ENCODE measurements at regions not wholly inside any gene's neighbourhood (a gene's known extent, or its start where the extent isn't known, plus 50 kb on each side); places are given as distances from the start of the nearest gene placed in this dataset.

DNA sequence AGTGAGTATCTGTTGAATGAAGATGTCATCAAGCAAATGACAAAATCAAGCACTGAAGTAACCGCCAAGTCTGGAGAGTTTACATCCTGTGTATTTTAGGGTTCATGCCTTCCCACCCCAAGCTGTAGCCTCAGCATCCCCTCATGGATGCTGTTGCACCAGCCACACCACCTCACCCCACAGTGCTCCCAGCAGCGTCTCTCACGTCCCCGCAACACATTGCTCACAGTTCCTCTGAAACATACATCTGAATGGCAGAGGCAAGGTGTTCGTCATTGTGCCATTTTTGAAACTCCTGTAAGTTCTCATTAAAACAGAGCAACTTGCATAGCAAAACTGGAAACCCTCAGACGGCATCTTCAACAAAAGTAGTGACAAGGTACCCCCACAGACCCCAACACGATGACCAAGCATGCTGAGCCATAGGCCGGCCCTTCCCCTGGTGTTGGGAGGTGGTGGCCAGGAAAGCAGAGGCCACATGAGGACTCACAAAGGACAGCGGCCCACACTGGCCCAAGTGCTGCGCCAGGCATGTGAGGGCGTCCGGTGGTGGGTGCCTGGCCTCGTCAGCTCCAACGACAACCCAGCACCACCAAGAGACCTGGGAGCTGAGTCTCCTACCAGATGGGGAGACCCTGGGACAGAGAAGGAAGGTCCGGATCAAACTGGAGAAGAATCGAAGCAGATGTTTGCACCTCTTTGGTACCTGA lies 456.5 kb downstream of the EIPR1 start:
- no peak for DNase-seq (ENCODE audit: low spot score)
- Histone ChIP-seq H3F3A (ENCODE audit: low read depth) (no peaks in the 10 kb centered on the region), H3K9ac (no peak overlapping the region), H3K4me1 (no peaks in the 10 kb centered on the region), H3K27ac (no peak overlapping the region), H3K4me3 (no peak overlapping the region), H3K36me3 (no peaks in the 10 kb centered on the region), H3K79me2 (ENCODE audit: low read depth) (no peaks in the 10 kb centered on the region), H4K20me1 (ENCODE audit: low read depth) (no peaks in the 10 kb centered on the region), H3K9me3 (ENCODE audit: low read depth) (peaks cover 4% of the 10 kb centered on the region), H3K27me3 (no peaks in the 10 kb centered on the region), H2AFZ (replicated peaks) (no peak overlapping the region), H3K4me2 (no peak overlapping the region)
- H3K4me3 Mint-ChIP-seq, result no peak overlapping the region
- peaks cover 4% of the 10 kb centered on the region for H3K4me1 Mint-ChIP-seq
- no peak overlapping the region for H3K27ac Mint-ChIP-seq
- peaks cover 2% of the 10 kb centered on the region for H3K36me3 Mint-ChIP-seq
- TF ChIP-seq, protein P1, sequence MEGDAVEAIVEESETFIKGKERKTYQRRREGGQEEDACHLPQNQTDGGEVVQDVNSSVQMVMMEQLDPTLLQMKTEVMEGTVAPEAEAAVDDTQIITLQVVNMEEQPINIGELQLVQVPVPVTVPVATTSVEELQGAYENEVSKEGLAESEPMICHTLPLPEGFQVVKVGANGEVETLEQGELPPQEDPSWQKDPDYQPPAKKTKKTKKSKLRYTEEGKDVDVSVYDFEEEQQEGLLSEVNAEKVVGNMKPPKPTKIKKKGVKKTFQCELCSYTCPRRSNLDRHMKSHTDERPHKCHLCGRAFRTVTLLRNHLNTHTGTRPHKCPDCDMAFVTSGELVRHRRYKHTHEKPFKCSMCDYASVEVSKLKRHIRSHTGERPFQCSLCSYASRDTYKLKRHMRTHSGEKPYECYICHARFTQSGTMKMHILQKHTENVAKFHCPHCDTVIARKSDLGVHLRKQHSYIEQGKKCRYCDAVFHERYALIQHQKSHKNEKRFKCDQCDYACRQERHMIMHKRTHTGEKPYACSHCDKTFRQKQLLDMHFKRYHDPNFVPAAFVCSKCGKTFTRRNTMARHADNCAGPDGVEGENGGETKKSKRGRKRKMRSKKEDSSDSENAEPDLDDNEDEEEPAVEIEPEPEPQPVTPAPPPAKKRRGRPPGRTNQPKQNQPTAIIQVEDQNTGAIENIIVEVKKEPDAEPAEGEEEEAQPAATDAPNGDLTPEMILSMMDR (IDR thresholded peaks at IDR 0.05), result no peak
- TF ChIP-seq EZH2phosphoT487 (IDR thresholded peaks at IDR 0.05), result no peak
- no peak for TF ChIP-seq EZH2 (IDR thresholded peaks at IDR 0.05)
- peaks cover 10% of the 10 kb centered on the region for H3K27me3 Mint-ChIP-seq (ENCODE audit: insufficient read depth, low read depth)
- peaks cover 3% of the 10 kb centered on the region for H3K9me3 Mint-ChIP-seq

DNA sequence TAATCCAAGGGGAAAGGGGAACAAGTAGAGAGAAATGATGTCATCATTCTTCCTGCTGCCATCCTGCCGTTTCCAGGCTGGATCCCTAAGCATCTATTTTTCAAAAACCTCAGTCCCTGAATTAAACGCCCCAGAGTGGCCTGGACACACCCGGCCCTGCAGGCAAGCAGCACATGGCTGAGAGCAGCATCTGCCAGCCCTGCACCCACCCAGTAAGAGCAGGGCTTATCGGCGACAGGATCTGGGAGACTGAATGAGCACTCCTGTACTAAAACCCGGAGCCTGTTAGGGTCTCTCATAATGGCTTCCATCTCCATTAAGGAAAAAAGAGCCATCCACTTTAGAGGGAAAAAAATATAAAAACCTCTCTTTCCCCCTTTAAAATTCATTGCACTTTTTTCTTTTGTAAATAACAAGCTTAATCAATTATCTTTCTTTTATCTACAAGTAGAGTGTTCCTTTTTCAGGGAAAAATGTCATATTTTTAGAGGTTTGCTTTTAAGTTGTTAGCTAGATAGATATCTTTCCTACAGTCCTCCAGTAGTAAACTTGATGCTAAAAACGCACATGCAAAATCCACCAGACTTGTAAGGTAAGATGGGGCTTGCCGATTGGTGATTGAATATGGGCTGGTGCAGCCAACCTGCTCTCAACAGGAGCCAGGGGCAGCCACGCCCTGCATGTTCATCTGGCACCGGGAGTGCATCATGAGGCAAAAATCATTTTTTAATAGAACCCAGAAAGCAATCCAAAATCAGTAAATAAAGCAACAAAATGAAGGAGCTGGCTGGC lies 457.8 kb downstream of the EIPR1 start:
- Mint-ChIP-seq H3K27me3 (ENCODE audit: insufficient read depth, low read depth) (peaks cover 10% of the 10 kb centered on the region), H3K27ac (no peak overlapping the region), H3K36me3 (peaks cover 2% of the 10 kb centered on the region), H3K4me3 (no peak overlapping the region), H3K4me1 (peaks cover 4% of the 10 kb centered on the region), H3K9me3 (peaks cover 8% of the 10 kb centered on the region)
- no peak for DNase-seq (ENCODE audit: low spot score)
- TF ChIP-seq, protein P1 (IDR thresholded peaks at IDR 0.05), result no peak
- TF ChIP-seq EZH2phosphoT487 (IDR thresholded peaks at IDR 0.05), result no peak
- no peak for TF ChIP-seq EZH2 (IDR thresholded peaks at IDR 0.05)
- Histone ChIP-seq H3K4me1 (no peaks in the 10 kb centered on the region), H3K4me2 (no peak overlapping the region), H3K36me3 (no peaks in the 10 kb centered on the region), H4K20me1 (ENCODE audit: low read depth) (no peaks in the 10 kb centered on the region), H3K79me2 (ENCODE audit: low read depth) (no peaks in the 10 kb centered on the region), H3K27ac (no peak overlapping the region), H3K27me3 (no peaks in the 10 kb centered on the region), H3K9ac (no peak overlapping the region), H3K9me3 (ENCODE audit: low read depth) (peaks cover 9% of the 10 kb centered on the region), H3F3A (ENCODE audit: low read depth) (no peaks in the 10 kb centered on the region), H3K4me3 (no peak overlapping the region), H2AFZ (replicated peaks) (no peak overlapping the region)

DNA sequence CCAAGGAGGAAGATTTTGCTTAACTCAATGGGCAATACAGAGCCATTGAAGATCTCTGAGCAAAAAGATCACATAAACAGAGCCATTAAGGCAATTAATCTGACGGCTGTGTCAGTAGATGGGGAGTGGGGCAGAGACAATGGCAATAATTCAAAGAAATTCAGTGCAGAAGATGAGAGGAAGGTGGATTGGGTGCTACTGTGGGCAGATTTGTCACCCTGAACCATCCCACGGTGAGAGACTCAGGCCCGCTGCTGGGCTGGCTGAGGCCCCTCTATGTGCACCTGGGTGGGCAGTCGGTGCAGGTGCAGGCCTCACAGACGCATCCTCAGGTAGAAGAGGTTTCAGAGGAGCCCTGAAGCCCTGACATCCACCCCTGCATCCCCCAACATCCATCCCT lies 458.6 kb downstream of the EIPR1 start:
- H3K9me3 ChIP-seq (ENCODE audit: low read depth), result peaks cover 9% of the 10 kb centered on the region
- no peaks in the 10 kb centered on the region for H3K27me3 ChIP-seq
- no peak overlapping the region for H3K9ac ChIP-seq
- H3K27me3 Mint-ChIP-seq (ENCODE audit: insufficient read depth, low read depth), result peaks cover 10% of the 10 kb centered on the region
- peaks cover 2% of the 10 kb centered on the region for H3K36me3 Mint-ChIP-seq
- TF ChIP-seq EZH2 (IDR thresholded peaks at IDR 0.05) (no peak), EZH2phosphoT487 (IDR thresholded peaks at IDR 0.05) (no peak)
- TF ChIP-seq, protein P1 (IDR thresholded peaks at IDR 0.05), result no peak
- no peak overlapping the region for H3K4me3 ChIP-seq
- H3K4me1 Mint-ChIP-seq, result peaks cover 4% of the 10 kb centered on the region
- H3K27ac Mint-ChIP-seq, result no peak overlapping the region
- no peak overlapping the region for H3K4me3 Mint-ChIP-seq
- no peaks in the 10 kb centered on the region for H3K79me2 ChIP-seq (ENCODE audit: low read depth)
- H3K4me2 ChIP-seq, result no peak overlapping the region
- no peaks in the 10 kb centered on the region for H3K4me1 ChIP-seq
- no peaks in the 10 kb centered on the region for H3F3A ChIP-seq (ENCODE audit: low read depth)
- no peak for DNase-seq (ENCODE audit: low spot score)
- H3K27ac ChIP-seq, result no peak overlapping the region
- H2AFZ ChIP-seq (replicated peaks), result no peak overlapping the region
- no peaks in the 10 kb centered on the region for H4K20me1 ChIP-seq (ENCODE audit: low read depth)
- H3K36me3 ChIP-seq, result no peaks in the 10 kb centered on the region
- peaks cover 5% of the 10 kb centered on the region for H3K9me3 Mint-ChIP-seq
